GM18520 (cell line): ENCODE measurements at regions not wholly inside any gene's neighbourhood (a gene's known extent, or its start where the extent isn't known, plus 50 kb on each side); places are given as distances from the start of the nearest gene placed in this dataset.

Experiments
- ATAC-seq: cut with Tn5 transposase; IDR thresholded peaks from one replicate; pipeline ENCODE4 v1.9.1; 2021; ENCODE audit not compliant: unreplicated experiment

DNA sequence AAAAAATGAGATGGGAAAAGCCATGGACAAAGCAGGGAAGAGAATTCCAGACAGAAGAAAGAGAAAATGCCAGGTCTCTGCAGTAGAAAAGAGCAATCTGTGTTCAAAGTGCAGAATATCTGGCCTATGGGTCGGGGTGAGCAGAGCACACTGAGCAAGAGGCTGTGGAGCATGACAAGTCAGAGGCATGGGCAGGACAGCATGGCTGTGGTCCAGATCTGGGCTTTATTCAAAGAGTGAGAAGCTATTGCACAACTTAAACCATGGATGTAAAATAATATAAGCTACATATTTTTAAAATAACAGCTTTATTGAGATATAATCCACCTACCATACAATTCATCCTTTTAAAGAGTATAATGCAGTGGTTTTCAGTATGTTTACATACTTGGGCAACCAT lies 133.1 kb upstream of the SPDL1 start:
- ATAC-seq: no peak

GRCh38 chr5:169448826-169449225 lies 134.7 kb upstream of the SPDL1 start:
- no peak for ATAC-seq

DNA sequence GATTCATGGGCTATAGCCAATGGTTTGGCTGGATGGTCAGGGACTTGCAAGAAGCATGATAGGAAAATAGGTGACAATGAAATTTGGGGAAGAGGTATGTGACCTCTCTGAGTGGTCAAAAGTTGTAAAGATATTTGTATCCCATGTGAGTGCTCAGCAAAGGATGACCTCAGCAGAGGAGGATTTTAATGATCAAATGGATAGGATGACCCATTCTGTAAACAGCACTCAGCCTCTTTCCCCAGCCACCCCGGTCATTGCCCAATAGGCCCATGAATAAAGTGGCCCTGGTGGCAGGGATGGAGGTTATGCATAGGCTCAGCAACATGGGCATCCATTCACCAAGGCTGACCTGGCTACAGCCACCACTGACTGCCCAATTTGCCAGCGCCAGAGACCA lies 138.4 kb upstream of the SPDL1 start:
- ATAC-seq: no peak

GRCh38 chr5:169442913-169443784 lies 140.4 kb upstream of the SPDL1 start:
- ATAC-seq: no peak

- no peak for ATAC-seq
These were observed 141.1 kb upstream of the SPDL1 start for GRCh38 chr5:169442403-169442874.

- no peak for ATAC-seq
These were observed 139.3 kb upstream of the SLIT3 start for GRCh38 chr5:169440107-169440705.

DNA sequence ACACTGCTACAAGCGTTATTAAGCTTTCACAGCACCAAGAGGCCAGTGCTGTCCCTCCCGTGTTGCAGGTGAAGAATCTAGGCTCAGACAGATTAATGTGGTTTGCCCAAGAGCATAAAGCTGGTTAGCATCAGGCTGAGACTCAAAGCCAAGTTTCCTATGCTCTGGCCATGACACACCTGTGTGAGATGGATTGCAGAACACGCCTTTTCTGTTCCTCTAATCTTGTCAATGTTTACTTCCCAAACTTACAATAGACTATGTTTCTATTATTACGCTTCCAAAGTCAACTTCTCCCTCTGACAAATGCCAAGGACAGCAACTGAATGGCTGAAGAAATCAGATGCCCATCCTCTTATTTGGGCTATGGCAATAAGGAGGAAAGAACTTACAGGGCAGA lies 138.4 kb upstream of the SLIT3 start:
- ATAC-seq: no peak

- ATAC-seq: no peak
These were observed 134.7 kb upstream of the SLIT3 start for GRCh38 chr5:169435506-169436229.

- no peak for ATAC-seq
These were observed 132.3 kb upstream of the SLIT3 start for GRCh38 chr5:169433221-169433651.

DNA sequence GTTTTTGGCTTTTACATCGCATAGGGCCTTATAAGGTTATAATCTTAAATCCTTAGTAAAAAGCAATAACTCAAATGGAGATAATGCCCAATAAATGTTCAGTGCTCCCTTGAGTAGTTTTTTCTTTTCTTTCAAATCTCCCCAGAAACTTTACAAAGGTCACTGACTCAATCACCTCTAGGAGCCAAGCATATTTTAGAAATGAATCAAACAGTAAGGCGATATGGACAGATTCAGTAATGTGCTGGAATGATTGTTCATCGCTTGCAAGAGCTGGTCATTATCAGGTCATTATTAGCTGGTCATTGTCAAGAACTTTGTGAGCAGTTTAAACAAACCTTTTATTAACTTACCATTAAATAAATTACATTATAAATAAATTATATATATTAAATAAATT lies 130.4 kb upstream of the SLIT3 start:
- no peak for ATAC-seq

GRCh38 chr5:169430671-169431070 lies 129.7 kb upstream of the SLIT3 start:
- ATAC-seq: no peak

GRCh38 chr5:169429044-169429443 lies 128.1 kb upstream of the SLIT3 start:
- no peak for ATAC-seq

- no peak for ATAC-seq
These were observed 125.8 kb upstream of the SLIT3 start for GRCh38 chr5:169426784-169427183.

GRCh38 chr5:169424670-169425378 lies 123.9 kb upstream of the SLIT3 start:
- no peak for ATAC-seq

DNA sequence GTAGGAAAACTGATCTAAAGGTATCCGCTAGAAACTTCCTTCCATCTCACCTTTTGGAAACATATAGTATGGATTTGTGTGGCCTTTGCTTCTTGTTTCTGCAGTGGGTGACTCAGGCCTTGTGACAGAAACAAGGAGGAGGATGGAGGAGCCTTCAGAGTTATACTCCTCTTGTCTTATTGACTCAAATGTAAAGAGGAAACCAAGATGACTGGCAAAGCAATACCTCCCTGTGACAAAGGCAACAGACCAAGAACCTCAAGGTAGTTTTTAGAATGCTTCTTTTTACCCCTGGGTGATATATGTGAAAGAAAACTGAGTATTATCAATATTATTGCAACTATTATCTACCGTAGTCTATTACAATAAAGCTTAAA lies 123.3 kb upstream of the SLIT3 start:
- no peak for ATAC-seq

DNA sequence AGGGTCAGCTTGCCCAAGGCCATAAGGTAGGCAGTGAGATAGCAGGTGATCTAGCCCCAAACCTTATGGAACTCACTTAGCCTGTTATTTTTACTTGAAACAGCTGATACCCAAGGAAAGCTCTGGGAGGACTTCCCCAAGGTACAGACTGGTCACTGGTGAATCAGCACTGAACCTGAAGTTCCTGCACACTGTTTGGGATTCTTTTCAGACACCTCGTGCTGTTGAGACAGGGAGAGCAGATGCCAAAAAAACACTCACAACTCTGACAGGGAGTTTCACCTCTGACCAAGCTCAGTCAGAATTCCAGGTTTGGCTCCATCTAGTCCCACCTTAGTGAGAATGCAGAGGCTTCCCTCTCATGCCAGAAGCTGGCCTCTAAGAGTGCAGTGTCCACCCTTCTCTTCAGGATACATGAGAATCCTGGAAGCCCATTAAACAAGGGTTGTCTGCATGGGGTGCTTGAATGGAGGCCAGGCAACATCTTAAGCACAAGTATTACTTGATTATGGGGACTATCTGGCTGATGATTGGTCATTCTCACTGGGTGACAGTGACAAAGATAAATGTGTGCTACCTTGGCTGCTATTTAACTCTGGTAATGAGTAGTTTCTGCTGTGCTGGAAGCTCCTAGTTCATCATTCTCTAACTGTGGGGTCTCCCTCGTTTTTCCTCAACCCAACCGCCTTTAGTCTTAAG lies 122.8 kb upstream of the SLIT3 start:
- ATAC-seq: no peak

DNA sequence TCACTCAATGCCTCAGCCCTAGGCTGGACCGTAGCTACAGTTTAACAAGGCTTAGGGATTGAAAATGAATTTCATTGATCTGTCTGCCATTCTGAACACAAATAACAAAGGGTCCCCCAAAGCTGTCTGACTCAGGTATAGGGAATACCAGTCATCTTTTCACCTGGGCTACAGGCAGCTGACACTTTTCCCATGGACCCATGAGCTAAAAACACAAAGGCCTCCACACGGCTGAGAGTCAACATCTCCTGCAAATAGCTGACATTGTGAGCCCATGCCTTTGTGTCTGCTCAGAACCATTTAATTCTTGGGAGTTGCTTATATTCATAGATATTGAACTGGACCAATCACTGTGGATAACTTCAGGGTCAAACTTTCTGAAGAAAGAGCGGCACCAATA lies 121.1 kb upstream of the SLIT3 start:
- ATAC-seq: no peak

DNA sequence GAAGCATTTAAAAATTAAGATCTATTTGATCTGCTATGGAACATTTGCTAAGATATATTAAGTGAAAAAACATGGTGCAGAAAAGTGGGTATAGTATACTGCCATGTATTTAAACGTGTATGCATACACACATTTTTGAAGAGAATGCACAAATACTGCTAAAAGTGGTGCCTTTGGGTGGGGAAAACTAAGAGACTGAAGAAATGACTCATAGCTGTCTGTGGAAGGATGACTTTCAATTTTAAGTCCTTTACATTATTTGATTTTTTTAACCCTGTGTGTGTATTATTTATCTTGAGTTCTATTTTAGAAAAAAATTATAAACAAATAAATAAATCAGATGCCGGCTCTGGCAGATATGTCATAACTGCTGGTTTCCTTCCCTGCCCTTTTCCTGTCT lies 120.7 kb upstream of the SLIT3 start:
- no peak for ATAC-seq

DNA sequence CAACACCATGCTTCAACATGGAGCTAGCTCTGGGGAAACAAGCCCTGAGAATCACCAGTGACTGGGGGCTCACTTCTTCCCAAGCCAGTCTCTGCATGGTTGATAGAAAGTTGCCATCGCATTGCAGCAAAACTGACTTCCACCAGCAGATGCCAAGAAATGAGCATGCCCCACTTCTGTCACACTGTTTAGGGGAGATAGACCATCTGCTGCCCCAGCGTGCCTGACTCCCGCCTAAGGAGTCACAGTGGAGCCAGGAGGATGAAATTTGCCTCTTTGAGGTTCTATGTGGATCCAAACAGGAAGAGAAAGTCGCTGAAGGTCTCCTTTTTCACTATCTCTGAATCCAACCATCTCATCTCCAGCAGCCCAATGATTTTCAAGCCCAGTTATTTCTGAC lies 116.7 kb upstream of the SLIT3 start:
- no peak for ATAC-seq

DNA sequence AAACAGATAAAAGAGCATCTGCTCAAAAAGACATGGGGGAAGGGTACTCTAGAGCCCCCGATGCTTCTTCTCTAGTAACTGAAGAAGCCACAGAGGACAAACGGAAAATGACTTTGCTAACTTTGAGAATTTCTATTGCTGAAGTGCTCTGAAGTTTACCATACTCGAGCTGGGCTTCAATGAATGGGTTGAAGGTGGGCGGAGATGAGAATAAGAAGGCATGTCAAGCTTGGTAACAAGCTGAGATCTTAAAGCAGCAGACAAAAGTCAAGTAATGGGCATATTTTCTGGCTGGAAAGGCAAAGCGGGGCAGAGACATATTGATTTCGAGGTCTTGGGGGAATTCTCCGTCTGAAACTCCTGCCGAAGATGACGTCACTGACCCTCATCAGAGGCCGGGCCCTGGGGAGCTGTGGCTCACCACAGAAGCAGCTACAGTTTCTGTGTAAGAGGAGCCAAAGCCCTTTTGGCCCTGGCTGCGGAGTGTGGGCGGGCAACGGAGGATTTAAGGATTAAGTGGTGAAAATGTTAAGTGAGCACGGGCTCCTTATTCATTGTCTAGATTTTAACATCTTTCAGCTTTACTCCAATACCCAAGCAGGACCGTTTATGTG lies 115.8 kb upstream of the SLIT3 start:
- peak; percentile 97 for ATAC-seq
